Upper lobe of left lung (tissue), 4 donors: ENCODE measurements at regions not wholly inside any gene's neighbourhood (a gene's known extent, or its start where the extent isn't known, plus 50 kb on each side); places are given as distances from the start of the nearest gene placed in this dataset.

Source experiments
- EP300 ChIP-seq, 4 donors: sonication (generic); formaldehyde crosslinking; IDR thresholded peaks; one replicate each; pipeline ENCODE4 v1.5.1; 2017; ENCODE audit warnings: antibody characterized with exemption in 4 of 4, control low read depth in 2 of 4
- POLR2AphosphoS5 ChIP-seq, 2 donors: sonication (generic); formaldehyde crosslinking; IDR thresholded peaks; one replicate each; pipeline ENCODE4 v1.5.1; 2017; ENCODE audit warnings: antibody characterized with exemption in 2 of 2
- TF ChIP-seq, protein P1 (sequence below), 6 experiments: fragments of 450-650 bp in 4 of 6; fragments of 200-600 bp in 2 of 6; sonication (generic) in 2 of 6; IDR thresholded peaks; one replicate each; pipeline ENCODE4 v1.5.1; 2016 to 2019; ENCODE audit warnings: antibody characterized with exemption in 6 of 6

DNA sequence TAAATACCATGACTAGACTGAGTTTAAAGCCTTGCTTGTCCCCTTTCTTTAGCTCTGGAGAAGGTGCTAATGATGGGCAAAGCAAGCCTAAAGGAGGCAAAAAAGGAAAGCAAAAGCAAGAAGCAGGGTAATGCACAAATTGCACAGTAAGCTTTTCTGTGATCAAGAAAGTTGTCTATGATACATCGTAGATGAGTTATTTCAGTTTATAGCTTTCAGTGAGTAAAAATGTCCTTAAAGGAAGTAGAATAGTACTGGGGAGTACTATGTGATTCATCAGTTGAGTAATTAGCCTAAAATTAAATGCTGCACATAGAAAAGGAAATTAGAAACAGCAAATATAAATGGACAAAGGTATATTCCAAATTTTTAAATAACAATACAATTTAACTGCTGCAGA is 50.2 kb upstream of the PDE5A start:
- TF ChIP-seq EP300 (IDR thresholded peaks at IDR 0.05), result no peak
- TF ChIP-seq, protein P1, sequence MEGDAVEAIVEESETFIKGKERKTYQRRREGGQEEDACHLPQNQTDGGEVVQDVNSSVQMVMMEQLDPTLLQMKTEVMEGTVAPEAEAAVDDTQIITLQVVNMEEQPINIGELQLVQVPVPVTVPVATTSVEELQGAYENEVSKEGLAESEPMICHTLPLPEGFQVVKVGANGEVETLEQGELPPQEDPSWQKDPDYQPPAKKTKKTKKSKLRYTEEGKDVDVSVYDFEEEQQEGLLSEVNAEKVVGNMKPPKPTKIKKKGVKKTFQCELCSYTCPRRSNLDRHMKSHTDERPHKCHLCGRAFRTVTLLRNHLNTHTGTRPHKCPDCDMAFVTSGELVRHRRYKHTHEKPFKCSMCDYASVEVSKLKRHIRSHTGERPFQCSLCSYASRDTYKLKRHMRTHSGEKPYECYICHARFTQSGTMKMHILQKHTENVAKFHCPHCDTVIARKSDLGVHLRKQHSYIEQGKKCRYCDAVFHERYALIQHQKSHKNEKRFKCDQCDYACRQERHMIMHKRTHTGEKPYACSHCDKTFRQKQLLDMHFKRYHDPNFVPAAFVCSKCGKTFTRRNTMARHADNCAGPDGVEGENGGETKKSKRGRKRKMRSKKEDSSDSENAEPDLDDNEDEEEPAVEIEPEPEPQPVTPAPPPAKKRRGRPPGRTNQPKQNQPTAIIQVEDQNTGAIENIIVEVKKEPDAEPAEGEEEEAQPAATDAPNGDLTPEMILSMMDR (IDR thresholded peaks at IDR 0.05), result no peak
- TF ChIP-seq POLR2AphosphoS5 (IDR thresholded peaks at IDR 0.05), result no peak
